Vagina (tissue), 2 donors: ENCODE measurements at regions not wholly inside any gene's neighbourhood (a gene's known extent, or its start where the extent isn't known, plus 50 kb on each side); places are given as distances from the start of the nearest gene placed in this dataset.

Experiments
- POLR2A ChIP-seq, 2 donors: fragments of 450-650 bp; IDR thresholded peaks; one replicate each; pipeline ENCODE4 v1.6.1; 2017; ENCODE audit warnings: antibody characterized with exemption in 2 of 2, mild to moderate bottlenecking in 2 of 2, moderate library complexity in 2 of 2
- POLR2AphosphoS5 ChIP-seq, 2 donors: sonication (generic); formaldehyde crosslinking; IDR thresholded peaks; one replicate each; pipeline ENCODE4 v1.9.0; 2017; ENCODE audit warnings: antibody characterized with exemption in 2 of 2, mild to moderate bottlenecking in 2 of 2, low read depth in 1 of 2; ENCODE audit not compliant: insufficient read depth in 1 of 2
- TF ChIP-seq, protein P1 (sequence below), 3 experiments: fragments of 450-650 bp in 2 of 3; fragments of 200-600 bp in 1 of 3; sonication (generic) in 1 of 3; IDR thresholded peaks; one replicate each; pipeline ENCODE4 v1.5.1; 2017 to 2019; ENCODE audit warnings: antibody characterized with exemption in 3 of 3, mild to moderate bottlenecking in 2 of 3, moderate library complexity in 2 of 3

DNA sequence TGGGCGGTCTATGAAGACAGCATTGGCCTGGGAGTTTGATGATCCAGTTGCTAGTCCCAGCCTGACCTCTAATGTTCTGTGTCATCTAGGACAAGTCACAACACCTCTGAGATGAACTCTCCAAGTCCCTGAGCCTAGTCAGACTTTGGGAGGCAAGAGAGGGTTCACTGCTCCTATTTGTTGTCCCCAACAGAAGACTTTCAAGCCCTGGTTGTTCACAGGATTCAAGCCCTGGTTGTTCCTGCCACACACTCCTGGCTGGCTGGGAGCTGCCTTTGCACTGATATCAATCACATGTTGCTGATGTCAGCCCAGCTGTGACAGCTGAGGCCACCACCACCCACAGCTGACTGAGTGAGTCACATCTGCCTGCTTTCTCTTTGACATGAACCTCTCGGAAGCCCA is 253.2 kb upstream of the RASGEF1B start:
- TF ChIP-seq POLR2A (IDR thresholded peaks at IDR 0.05) (no peak), POLR2AphosphoS5 (IDR thresholded peaks at IDR 0.05; ENCODE audit: insufficient read depth in 1 of 2, low read depth in 1 of 2) (no peak)
- TF ChIP-seq, protein P1, sequence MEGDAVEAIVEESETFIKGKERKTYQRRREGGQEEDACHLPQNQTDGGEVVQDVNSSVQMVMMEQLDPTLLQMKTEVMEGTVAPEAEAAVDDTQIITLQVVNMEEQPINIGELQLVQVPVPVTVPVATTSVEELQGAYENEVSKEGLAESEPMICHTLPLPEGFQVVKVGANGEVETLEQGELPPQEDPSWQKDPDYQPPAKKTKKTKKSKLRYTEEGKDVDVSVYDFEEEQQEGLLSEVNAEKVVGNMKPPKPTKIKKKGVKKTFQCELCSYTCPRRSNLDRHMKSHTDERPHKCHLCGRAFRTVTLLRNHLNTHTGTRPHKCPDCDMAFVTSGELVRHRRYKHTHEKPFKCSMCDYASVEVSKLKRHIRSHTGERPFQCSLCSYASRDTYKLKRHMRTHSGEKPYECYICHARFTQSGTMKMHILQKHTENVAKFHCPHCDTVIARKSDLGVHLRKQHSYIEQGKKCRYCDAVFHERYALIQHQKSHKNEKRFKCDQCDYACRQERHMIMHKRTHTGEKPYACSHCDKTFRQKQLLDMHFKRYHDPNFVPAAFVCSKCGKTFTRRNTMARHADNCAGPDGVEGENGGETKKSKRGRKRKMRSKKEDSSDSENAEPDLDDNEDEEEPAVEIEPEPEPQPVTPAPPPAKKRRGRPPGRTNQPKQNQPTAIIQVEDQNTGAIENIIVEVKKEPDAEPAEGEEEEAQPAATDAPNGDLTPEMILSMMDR (IDR thresholded peaks at IDR 0.05) = no peak
